HG03558 (cell line): ENCODE measurements at regions not wholly inside any gene's neighbourhood (a gene's known extent, or its start where the extent isn't known, plus 50 kb on each side); places are given as distances from the start of the nearest gene placed in this dataset.

Source experiments
- ATAC-seq: cut with Tn5 transposase; IDR thresholded peaks from one replicate; pipeline ENCODE4 v1.9.1; 2021; ENCODE audit warnings: moderate number of reproducible peaks; ENCODE audit not compliant: unreplicated experiment; ENCODE audit errors: extremely low read depth

GRCh38 chr3:46091741-46092701, 64.7 kb upstream of the XCR1 start:
- no peak for ATAC-seq

- no peak for ATAC-seq
These were observed 63.8 kb upstream of the XCR1 start for GRCh38 chr3:46091046-46091445.

GRCh38 chr3:46090161-46090591, 62.9 kb upstream of the XCR1 start:
- no peak for ATAC-seq

- ATAC-seq, result peak; percentile 62
These were observed 62.1 kb upstream of the XCR1 start for GRCh38 chr3:46089237-46090011.

DNA sequence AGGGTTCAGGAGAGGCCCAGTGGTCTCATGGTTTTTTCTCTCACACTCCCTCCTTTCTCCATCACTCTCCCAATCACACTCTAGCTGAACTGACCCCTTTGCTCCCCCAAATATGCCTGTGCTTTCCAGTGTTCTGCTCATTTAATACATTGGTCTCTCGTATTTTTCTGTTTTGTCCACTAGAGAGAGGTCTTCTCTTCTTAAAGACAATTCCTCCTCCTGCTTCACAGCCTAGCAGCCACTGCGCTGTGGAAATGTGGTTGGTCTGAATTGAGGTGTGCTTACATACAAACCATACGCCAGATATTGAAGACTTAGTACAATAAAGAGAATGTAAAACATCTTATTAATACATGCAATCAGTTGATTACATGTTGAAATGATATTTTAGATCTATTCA, 60.6 kb upstream of the XCR1 start:
- ATAC-seq, result no peak

DNA sequence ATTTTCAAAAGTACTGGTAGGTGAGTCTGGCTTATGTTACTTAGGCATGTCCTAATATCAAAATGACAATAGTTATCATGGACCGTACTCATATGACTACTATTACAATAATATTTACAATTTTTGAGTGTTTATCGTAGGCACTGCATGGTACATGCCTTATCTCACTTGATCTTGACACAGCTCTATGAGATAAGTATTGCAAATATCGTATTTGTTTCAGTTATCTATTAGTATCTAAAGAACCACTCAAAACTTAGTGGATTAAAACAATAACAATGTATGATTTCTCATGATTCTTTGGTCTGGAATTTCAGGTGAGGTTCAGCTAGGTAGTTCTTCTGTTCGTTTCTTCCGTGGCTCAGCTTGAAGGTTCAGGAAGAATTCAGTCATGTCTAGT, 59.7 kb upstream of the XCR1 start:
- no peak for ATAC-seq

GRCh38 chr3:46086083-46086437, 58.8 kb upstream of the XCR1 start:
- ATAC-seq, result no peak

DNA sequence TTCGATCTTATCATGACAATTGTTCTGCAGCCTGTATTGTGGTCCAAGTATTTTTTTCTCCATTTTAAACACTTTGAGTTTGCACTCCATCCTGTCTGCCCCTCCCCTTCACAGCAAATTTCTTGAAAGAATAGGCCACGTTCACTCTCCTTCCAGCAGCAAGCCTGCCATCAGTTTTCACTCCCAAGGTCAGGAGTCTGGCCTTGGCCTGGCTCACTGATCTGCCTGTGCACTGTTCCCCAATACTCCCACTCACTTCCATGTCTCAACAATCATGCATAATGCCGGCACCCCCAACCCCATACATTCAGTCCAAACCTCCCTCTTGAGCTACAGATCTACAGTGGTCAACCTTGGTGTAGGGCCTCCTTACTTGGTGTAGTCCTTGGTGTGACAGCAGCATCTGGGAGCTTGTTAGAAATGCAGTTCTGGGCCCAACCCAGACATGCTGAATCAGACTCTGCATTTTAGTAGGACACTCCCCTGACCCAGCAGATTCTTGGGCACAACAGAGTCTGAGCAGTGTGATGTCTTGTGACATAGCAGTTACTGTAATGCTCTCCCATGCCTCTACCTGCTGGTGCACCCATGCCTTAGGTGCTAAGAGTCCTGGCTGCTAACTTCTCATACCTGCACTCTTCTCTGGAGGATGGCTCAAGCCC, 58.3 kb upstream of the XCR1 start:
- no peak for ATAC-seq

DNA sequence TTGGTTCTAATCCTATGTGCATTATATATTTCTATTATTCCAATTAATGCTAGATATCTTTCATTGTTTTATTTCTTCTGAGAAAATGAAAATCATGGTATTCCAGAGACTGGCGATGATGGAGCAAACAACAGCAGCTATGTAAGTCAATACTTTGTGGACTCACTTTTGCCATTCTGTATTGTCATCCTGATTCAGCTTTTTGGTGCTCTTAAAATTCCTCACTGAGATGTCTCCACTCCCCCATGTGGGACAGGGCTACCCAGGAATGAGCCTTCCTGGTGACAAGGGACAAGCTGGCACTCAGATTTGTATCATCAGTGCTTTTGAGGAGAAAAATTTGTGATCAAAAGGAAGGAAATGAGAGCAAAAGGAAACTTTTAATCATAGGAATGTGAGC, 56.7 kb upstream of the XCR1 start:
- no peak for ATAC-seq

GRCh38 chr3:46082849-46083248, 55.6 kb upstream of the XCR1 start:
- no peak for ATAC-seq

- no peak for ATAC-seq
These were observed 54.7 kb upstream of the XCR1 start for GRCh38 chr3:46082021-46082420.

- no peak for ATAC-seq
These were observed 53.7 kb upstream of the XCR1 start for GRCh38 chr3:46080969-46081345.

DNA sequence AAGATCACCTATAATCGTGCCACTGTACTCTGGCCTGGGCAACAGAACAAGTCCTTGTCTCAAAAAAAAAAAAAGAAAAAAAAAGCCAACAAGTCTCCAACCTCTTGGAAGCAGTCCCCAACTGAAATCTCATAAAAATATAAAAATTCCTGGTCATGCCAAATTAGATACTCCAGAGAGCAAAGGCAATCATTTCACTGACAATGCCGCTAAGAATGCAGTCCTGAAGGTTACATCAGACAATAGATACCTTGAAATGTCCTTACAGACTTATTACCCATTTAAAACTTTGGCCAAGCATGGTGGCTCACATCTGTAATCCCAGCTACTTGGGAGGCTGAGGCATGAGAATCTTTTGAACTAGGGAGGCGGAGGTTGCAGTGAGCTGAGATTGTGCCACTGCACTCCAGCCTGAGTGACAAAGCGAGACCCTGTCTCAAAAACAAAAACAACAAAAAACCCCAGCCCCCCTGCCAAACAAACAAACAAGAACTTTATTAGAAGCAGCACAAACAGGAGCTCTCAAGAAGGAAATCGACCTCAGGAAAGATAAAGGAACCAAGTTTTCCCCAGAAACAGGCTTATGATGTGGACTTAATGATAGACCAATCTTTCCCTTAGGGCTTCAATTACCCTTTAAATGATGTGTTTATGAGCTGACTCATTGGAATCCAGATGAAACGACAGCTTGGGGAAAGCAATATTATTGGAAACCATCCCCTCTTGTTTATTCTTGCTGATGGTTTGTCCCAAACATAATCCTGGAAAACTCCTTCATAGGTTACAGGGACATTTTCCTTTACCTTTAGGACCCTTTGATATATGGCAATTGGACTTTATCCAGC, 53.1 kb upstream of the XCR1 start:
- no peak for ATAC-seq

GRCh38 chr3:46078712-46079400, 51.6 kb upstream of the XCR1 start:
- ATAC-seq, result no peak
